22Rv1 (cell line): ENCODE measurements at regions not wholly inside any gene's neighbourhood (a gene's known extent, or its start where the extent isn't known, plus 50 kb on each side); places are given as distances from the start of the nearest gene placed in this dataset.

Experiments
- ZFX ChIP-seq: fragments of 450-650 bp; IDR thresholded peaks from 2 replicates; pipeline ENCODE4 v1.6.1; 2017; ENCODE audit warnings: antibody characterized with exemption, borderline replicate concordance
- TF ChIP-seq, protein P1 (sequence below): fragments of 450-650 bp; IDR thresholded peaks from 2 replicates; pipeline ENCODE4 v1.5.1; 2017; ENCODE audit warnings: mild to moderate bottlenecking

DNA sequence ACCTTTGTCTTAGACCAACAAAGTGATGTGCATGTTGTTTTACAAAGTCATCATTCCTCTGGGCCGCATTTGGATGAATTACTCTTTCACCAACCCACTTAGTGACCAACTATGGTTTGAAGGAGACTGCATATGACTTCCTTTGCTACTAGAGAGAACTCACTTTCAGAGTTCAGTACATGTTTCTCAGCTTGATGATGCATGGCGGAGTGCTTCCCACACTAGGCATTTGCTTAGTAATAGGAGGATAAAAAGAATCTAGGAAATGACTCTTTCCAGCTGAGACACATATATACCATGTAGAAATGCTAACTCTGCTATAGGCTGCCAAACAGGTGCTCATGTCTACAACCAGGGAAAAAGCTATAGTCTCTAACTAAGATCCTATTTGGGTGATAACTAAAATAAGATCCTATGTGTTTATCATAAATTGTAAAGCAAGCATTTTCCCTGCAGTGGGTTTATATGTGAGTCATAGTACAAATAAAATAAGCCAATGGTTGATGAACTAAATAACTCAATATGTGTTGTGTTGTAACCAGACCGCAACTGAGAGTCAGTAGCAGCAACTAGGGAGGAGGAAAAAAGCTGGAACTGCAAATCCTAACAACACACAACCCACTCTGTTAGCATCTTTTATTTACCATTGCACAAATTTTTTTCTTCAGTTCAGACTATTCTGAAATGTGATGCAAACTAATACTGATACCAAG is 87.2 kb downstream of the TSPAN8 start:
- TF ChIP-seq, protein P1, sequence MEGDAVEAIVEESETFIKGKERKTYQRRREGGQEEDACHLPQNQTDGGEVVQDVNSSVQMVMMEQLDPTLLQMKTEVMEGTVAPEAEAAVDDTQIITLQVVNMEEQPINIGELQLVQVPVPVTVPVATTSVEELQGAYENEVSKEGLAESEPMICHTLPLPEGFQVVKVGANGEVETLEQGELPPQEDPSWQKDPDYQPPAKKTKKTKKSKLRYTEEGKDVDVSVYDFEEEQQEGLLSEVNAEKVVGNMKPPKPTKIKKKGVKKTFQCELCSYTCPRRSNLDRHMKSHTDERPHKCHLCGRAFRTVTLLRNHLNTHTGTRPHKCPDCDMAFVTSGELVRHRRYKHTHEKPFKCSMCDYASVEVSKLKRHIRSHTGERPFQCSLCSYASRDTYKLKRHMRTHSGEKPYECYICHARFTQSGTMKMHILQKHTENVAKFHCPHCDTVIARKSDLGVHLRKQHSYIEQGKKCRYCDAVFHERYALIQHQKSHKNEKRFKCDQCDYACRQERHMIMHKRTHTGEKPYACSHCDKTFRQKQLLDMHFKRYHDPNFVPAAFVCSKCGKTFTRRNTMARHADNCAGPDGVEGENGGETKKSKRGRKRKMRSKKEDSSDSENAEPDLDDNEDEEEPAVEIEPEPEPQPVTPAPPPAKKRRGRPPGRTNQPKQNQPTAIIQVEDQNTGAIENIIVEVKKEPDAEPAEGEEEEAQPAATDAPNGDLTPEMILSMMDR = no peak
- TF ChIP-seq ZFX = no peak
